VCaP (cell line): ENCODE measurements at regions not wholly inside any gene's neighbourhood (a gene's known extent, or its start where the extent isn't known, plus 50 kb on each side); places are given as distances from the start of the nearest gene placed in this dataset.

ENCODE experiments used
- H3K27ac ChIP-seq: fragments of 450-650 bp; 2 replicates; pipeline ENCODE4 v1.5.1; 2017
- TF ChIP-seq, protein P1 (sequence below): fragments of 450-650 bp; conservative IDR thresholded peaks from 2 replicates; pipeline ENCODE4 v1.5.1; 2017; ENCODE audit warnings: mild to moderate bottlenecking, moderate library complexity

DNA sequence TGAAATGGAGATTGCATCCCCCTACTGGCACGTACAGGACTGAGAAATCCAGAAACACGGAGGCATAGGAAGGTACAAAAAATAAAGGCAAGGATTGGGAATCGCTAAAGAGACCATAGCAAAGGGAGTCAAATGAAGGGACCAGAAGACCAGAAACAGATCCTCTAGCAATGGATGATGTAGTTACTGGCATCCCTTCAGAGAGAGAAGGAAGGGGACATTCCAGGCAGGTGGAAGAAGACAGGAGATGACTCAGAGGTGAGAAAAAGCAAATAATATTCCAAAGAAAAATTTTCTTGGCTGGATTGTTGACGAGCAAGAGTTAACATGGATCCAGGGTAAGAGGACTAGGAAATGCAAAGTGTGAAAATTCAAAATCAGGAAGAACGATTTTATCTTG lies 78.4 kb upstream of the FZD7 start:
- TF ChIP-seq, protein P1, sequence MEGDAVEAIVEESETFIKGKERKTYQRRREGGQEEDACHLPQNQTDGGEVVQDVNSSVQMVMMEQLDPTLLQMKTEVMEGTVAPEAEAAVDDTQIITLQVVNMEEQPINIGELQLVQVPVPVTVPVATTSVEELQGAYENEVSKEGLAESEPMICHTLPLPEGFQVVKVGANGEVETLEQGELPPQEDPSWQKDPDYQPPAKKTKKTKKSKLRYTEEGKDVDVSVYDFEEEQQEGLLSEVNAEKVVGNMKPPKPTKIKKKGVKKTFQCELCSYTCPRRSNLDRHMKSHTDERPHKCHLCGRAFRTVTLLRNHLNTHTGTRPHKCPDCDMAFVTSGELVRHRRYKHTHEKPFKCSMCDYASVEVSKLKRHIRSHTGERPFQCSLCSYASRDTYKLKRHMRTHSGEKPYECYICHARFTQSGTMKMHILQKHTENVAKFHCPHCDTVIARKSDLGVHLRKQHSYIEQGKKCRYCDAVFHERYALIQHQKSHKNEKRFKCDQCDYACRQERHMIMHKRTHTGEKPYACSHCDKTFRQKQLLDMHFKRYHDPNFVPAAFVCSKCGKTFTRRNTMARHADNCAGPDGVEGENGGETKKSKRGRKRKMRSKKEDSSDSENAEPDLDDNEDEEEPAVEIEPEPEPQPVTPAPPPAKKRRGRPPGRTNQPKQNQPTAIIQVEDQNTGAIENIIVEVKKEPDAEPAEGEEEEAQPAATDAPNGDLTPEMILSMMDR = no peak
- no peak overlapping the region for H3K27ac ChIP-seq

DNA sequence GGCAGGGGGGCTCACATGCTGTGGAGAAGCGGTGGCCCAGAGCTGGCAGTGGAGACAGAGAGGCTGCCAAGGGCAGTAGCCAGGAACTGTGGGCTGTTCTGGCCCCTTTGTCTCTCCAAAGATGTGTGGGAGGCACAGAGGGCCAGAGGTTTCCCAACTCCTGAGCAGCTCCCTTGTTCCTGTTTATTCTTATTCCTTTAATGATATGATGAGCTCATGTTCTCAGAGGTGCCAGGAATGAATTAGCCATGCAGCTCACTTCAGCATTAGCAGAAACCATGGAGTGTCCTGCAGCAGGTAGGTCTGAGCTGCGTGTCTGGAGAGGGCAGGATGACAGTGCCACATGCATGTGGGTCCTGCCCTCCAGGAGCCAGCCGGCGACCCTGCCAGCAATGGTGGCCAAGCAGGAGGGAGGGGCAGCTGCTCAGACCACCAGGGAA lies 77.9 kb upstream of the FZD7 start:
- no peak overlapping the region for H3K27ac ChIP-seq
- TF ChIP-seq, protein P1 = no peak

DNA sequence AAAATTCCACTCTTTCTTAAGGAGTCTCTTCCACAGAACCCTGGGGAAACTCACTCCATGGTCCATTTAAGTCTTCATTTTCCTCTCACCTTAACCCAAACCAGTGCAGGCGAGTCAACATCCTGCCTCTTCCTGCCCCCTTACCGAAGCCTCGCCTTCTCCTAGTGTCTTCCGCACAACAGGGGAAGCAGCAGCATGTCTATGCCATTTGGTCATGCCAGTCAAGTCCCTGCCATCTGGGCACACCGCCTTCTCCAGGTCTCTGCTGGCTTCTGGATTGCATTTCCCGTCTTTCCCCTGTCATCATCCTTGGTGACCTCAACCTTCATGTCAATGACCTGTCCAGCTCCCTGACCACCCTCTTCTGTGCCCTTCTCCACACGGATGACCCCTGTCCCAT lies 77.3 kb upstream of the FZD7 start:
- TF ChIP-seq, protein P1 = no peak
- H3K27ac ChIP-seq = no peak overlapping the region

DNA sequence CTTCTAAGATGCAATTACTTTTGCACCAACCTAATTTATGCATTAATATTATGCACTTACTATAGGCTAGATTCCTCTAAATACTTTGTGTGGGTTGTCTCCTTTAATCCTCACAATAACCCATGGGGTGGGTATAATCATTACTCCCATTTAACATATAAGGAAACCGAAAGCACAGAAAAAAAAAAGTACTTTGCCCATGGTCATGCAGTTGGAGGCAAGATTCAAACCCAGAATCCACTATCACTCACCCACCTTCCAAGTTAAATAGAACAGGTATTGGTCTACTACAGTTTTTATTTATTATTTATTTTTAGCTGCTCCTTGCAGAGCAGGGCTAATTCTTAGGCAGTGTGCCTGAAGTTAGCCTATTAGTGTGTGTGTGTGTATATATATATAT lies 76.6 kb upstream of the FZD7 start:
- TF ChIP-seq, protein P1 = no peak
- H3K27ac ChIP-seq = no peak overlapping the region

DNA sequence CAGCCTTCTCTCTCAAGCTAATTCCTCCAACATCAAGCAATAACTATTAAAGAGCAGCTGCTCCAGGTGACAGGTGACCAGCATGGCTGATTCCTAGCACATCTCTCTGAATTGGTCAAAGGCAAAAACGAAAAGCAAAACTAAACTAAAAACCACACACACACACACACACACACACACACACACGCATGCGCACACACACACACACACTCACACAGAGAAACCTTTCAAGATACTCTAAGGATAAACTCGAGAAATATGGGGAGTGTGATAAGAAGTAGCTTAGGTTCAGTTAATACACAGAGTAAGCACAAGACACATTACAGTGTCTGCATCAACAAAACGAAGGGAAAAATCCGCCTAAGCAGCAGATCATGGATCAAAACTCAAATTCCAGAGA lies 74.5 kb upstream of the FZD7 start:
- TF ChIP-seq, protein P1 = no peak
- H3K27ac ChIP-seq = no peak overlapping the region

DNA sequence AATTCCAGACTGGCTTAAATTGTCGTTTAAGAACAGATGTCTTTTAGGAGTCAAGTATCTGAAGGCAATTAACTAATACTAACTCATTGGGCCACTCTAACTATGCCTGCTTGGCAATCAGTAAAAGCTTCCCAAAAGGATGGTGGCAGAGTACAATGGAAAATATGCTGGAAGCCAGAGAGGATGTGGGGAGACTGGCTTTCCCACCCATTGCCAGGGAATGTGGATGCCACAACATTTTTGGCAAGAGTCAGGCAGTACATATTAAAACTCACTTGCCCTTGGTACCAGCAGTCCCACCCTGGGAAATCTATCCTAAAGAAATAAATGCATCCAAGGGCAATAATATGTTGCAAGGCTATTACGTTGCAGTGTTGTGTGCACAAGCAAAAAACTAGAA lies 74.0 kb upstream of the FZD7 start:
- TF ChIP-seq, protein P1 = no peak
- H3K27ac ChIP-seq = no peak overlapping the region

DNA sequence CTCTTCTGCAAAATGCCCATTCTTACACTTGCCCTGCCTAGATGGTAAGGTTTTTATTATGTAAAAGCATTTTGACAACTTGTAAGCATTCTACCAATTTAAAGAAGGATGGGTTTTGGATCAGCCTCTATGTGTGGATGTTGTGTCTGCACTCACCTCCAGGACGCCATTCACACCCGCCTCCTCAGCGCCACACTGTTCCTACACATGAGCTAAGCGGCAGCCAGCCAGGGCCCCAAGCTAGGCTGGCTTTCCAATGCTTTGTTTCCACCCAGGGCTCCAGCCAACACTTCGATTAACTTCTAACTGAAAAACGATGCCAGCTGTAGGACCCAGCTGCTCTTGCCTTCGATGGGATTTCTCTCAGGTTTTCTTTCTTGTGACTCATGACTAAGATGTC lies 73.3 kb upstream of the FZD7 start:
- no peak overlapping the region for H3K27ac ChIP-seq
- TF ChIP-seq, protein P1 = no peak

DNA sequence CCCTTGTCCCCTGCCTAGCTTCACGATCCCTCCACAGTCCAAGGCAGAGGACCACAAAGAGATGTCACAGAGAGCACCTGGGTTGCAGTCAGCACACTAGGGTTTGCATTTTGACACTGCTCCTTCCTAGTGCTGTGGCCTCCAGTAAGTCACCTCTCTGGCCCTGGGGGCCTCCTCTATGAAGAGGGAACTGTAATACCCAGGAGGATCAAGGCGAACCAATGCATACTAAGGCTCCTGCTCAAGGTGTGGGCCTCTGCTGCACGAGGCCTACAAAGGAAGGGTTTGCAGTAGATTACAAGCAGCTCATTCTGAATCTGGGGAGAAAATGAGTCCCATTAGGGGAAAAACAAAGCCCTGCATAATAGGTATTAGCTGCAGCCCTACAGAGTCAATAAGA lies 72.3 kb upstream of the FZD7 start:
- no peak overlapping the region for H3K27ac ChIP-seq
- TF ChIP-seq, protein P1 = no peak
